Mesenchymal stem cell (in vitro differentiated cells and primary cell): ENCODE measurements at regions not wholly inside any gene's neighbourhood (a gene's known extent, or its start where the extent isn't known, plus 50 kb on each side); places are given as distances from the start of the nearest gene placed in this dataset.

ENCODE experiments used
- DNase-seq: peaks from one replicate; pipeline ENCODE4 v3.0.0-alpha.2; 2013
- H2AFZ ChIP-seq: one replicate; pipeline ENCODE4 v1.6.1; 2013; ENCODE audit warnings: low read depth, mild to moderate bottlenecking, control low read depth, inconsistent platforms, low read length, moderate library complexity
- H2AK5ac ChIP-seq: 2 replicates; pipeline ENCODE4 v1.6.1; 2013; ENCODE audit warnings: low read length, moderate library complexity, mild to moderate bottlenecking, inconsistent platforms; ENCODE audit not compliant: severe bottlenecking
- H2BK120ac ChIP-seq: one replicate; pipeline ENCODE4 v1.6.1; 2013; ENCODE audit warnings: low read depth, mild to moderate bottlenecking, inconsistent platforms, low read length, moderate library complexity
- H2BK12ac ChIP-seq, 2 experiments: one replicate each; pipeline ENCODE4 v1.6.1; 2013; ENCODE audit warnings: inconsistent platforms in 2 of 2, low read length in 2 of 2, mild to moderate bottlenecking in 2 of 2, moderate library complexity in 2 of 2, control low read depth in 1 of 2
- H2BK15ac ChIP-seq: one replicate; pipeline ENCODE4 v1.6.1; 2013; ENCODE audit warnings: mild to moderate bottlenecking, low read depth, inconsistent platforms; ENCODE audit not compliant: poor library complexity, severe bottlenecking
- H2BK5ac ChIP-seq: 2 replicates; pipeline ENCODE4 v1.6.1; 2013; ENCODE audit warnings: low read depth, mild to moderate bottlenecking, low read length, control low read depth, inconsistent platforms; ENCODE audit not compliant: poor library complexity, severe bottlenecking
- H3K14ac ChIP-seq, 2 experiments: one replicate each; pipeline ENCODE4 v1.6.1; 2013; ENCODE audit warnings: inconsistent platforms in 2 of 2, low read length in 2 of 2, control low read depth in 1 of 2, mild to moderate bottlenecking in 1 of 2, moderate library complexity in 1 of 2
- H3K18ac ChIP-seq, 2 experiments: one replicate each; pipeline ENCODE4 v1.6.1; 2013; ENCODE audit warnings: inconsistent platforms in 2 of 2, low read length in 2 of 2, control low read depth in 1 of 2, low read depth in 1 of 2, mild to moderate bottlenecking in 1 of 2
- H3K23ac ChIP-seq, 2 experiments: one replicate each; pipeline ENCODE4 v1.6.1; 2013; ENCODE audit warnings: inconsistent platforms in 2 of 2, low read length in 2 of 2, mild to moderate bottlenecking in 2 of 2, moderate library complexity in 2 of 2, control low read depth in 1 of 2
- H3K27ac ChIP-seq: 2 replicates; pipeline ENCODE4 v1.5.1; 2013; ENCODE audit warnings: mild to moderate bottlenecking, moderate library complexity, low read length, control low read depth, inconsistent platforms; ENCODE audit not compliant: poor library complexity, severe bottlenecking
- H3K27me3 ChIP-seq, 2 experiments: 2 replicates each; pipeline versions ENCODE4 v1.6.1 to v1.7.0; 2013; ENCODE audit warnings: low read length in 2 of 2, mild to moderate bottlenecking in 2 of 2, moderate library complexity in 2 of 2, control low read depth in 1 of 2, inconsistent platforms in 1 of 2; ENCODE audit not compliant: control insufficient read depth in 1 of 2, insufficient read depth in 1 of 2
- H3K36me3 ChIP-seq, 2 experiments: 2 replicates each; pipeline versions ENCODE4 v1.6.1 to v1.7.0; 2013; ENCODE audit warnings: low read length in 2 of 2, control low read depth in 1 of 2, inconsistent platforms in 1 of 2, low read depth in 1 of 2, mild to moderate bottlenecking in 1 of 2; ENCODE audit not compliant: insufficient read depth in 2 of 2, control insufficient read depth in 1 of 2
- H3K4ac ChIP-seq, 2 experiments: one replicate each; pipeline ENCODE4 v1.6.1; 2013; ENCODE audit warnings: inconsistent platforms in 2 of 2, low read length in 2 of 2, mild to moderate bottlenecking in 2 of 2, moderate library complexity in 2 of 2, control low read depth in 1 of 2, low read depth in 1 of 2
- H3K4me1 ChIP-seq: 2 replicates; pipeline ENCODE4 v1.6.1; 2013; ENCODE audit warnings: low read depth, low read length, control low read depth; ENCODE audit not compliant: control insufficient read depth, insufficient read depth
- H3K4me2 ChIP-seq: 2 replicates; pipeline ENCODE4 v1.6.1; 2013; ENCODE audit warnings: low read length, mild to moderate bottlenecking, inconsistent platforms; ENCODE audit not compliant: poor library complexity, severe bottlenecking
- H3K4me3 ChIP-seq, 2 experiments: 2 replicates each; pipeline versions ENCODE4 v1.5.1 to v1.7.0; 2013; ENCODE audit warnings: low read length in 2 of 2, mild to moderate bottlenecking in 2 of 2, control low read depth in 1 of 2, low read depth in 1 of 2; ENCODE audit not compliant: insufficient read depth in 1 of 2
- H3K79me1 ChIP-seq: replicated peaks from 2 replicates; pipeline ENCODE4 v1.6.1; 2013; ENCODE audit warnings: mild to moderate bottlenecking, control low read depth, low read length, inconsistent platforms; ENCODE audit not compliant: poor library complexity, severe bottlenecking
- H3K9ac ChIP-seq: 2 replicates; pipeline ENCODE4 v1.7.0; 2013; ENCODE audit warnings: mild to moderate bottlenecking, low read length, moderate library complexity
- H3K9me3 ChIP-seq: 2 replicates; pipeline ENCODE4 v1.7.0; 2013; ENCODE audit warnings: mild to moderate bottlenecking, low read length; ENCODE audit not compliant: control insufficient read depth
- H4K8ac ChIP-seq: one replicate; pipeline ENCODE4 v1.6.1; 2013; ENCODE audit warnings: inconsistent platforms, mild to moderate bottlenecking, low read length, moderate library complexity
- H4K91ac ChIP-seq: one replicate; pipeline ENCODE4 v1.6.1; 2013; ENCODE audit warnings: mild to moderate bottlenecking, low read length, inconsistent platforms
- WGBS: methylation state at CpG from one replicate; pipeline ENCODE4 v1.1.7; 2013; ENCODE audit warnings: mixed read lengths; 5-methylcytosine and 5-hydroxymethylcytosine counted together

- 89% methylated on average over 2 of the region's 2 CpGs for WGBS
- Histone ChIP-seq H4K91ac (no peak overlapping the region), H3K23ac (no peak overlapping the region), H2AK5ac (no peak overlapping the region), H2BK120ac (no peak overlapping the region), H2BK15ac (no peak overlapping the region), H3K4ac (no peak overlapping the region), H3K36me3 (no peaks in the 10 kb centered on the region), H2AFZ (no peak overlapping the region), H3K18ac (no peak overlapping the region), H3K27me3 (no peaks in the 10 kb centered on the region), H4K8ac (no peak overlapping the region), H3K4me3 (no peak overlapping the region), H3K4me1 (peaks cover 2% of the 10 kb centered on the region), H3K9me3 (no peaks in the 10 kb centered on the region), H3K4me2 (no peak overlapping the region), H3K27ac (no peak overlapping the region), H3K9ac (no peak overlapping the region), H2BK5ac (no peak overlapping the region), H3K79me1 (no peaks in the 10 kb centered on the region), H3K14ac (no peak overlapping the region), H2BK12ac (no peak overlapping the region)
- no peak for DNase-seq
These were observed 236.7 kb upstream of the GATB start for GRCh38 chr4:151997461-151997860.

- Histone ChIP-seq H2AFZ (no peak overlapping the region), H3K27ac (no peak overlapping the region), H3K27me3 (no peaks in the 10 kb centered on the region), H3K9ac (no peak overlapping the region), H2BK5ac (no peak overlapping the region), H4K91ac (no peak overlapping the region), H4K8ac (no peak overlapping the region), H3K79me1 (no peaks in the 10 kb centered on the region), H3K4me2 (no peak overlapping the region), H2AK5ac (no peak overlapping the region), H3K4me1 (peaks cover 6% of the 10 kb centered on the region), H3K14ac (no peak overlapping the region), H3K36me3 (no peaks in the 10 kb centered on the region), H3K18ac (no peak overlapping the region), H3K23ac (no peak overlapping the region), H2BK12ac (no peak overlapping the region), H2BK120ac (no peak overlapping the region), H3K9me3 (no peaks in the 10 kb centered on the region), H2BK15ac (no peak overlapping the region), H3K4ac (no peak overlapping the region), H3K4me3 (no peak overlapping the region)
- DNase-seq, result no peak
- 83% methylated on average over 3 of the region's 3 CpGs for WGBS
These were observed 233.6 kb upstream of the GATB start for GRCh38 chr4:151994429-151994828.

- no peak overlapping the region for H2BK120ac ChIP-seq
- no peak overlapping the region for H4K91ac ChIP-seq
- H4K8ac ChIP-seq, result no peak overlapping the region
- H3K27ac ChIP-seq, result no peak overlapping the region
- no peak overlapping the region for H2BK5ac ChIP-seq
- H2BK12ac ChIP-seq, result no peak overlapping the region
- WGBS, result 53% methylated on average over 8 of the region's 8 CpGs
- H3K27me3 ChIP-seq, result no peaks in the 10 kb centered on the region
- H3K4me1 ChIP-seq, result peaks cover 6% of the 10 kb centered on the region
- no peak overlapping the region for H3K4ac ChIP-seq
- no peak overlapping the region for H2AK5ac ChIP-seq
- H3K18ac ChIP-seq, result no peak overlapping the region
- H3K14ac ChIP-seq, result no peak overlapping the region
- no peak overlapping the region for H3K9ac ChIP-seq
- no peak overlapping the region for H3K23ac ChIP-seq
- no peak overlapping the region for H2BK15ac ChIP-seq
- H3K4me2 ChIP-seq, result no peak overlapping the region
- no peaks in the 10 kb centered on the region for H3K9me3 ChIP-seq
- H2AFZ ChIP-seq, result no peak overlapping the region
- H3K36me3 ChIP-seq, result no peaks in the 10 kb centered on the region
- no peak overlapping the region for H3K4me3 ChIP-seq
- H3K79me1 ChIP-seq, result no peaks in the 10 kb centered on the region
- DNase-seq, result peak; percentile 11
These were observed 232.7 kb upstream of the GATB start for GRCh38 chr4:151993521-151993920.

DNA sequence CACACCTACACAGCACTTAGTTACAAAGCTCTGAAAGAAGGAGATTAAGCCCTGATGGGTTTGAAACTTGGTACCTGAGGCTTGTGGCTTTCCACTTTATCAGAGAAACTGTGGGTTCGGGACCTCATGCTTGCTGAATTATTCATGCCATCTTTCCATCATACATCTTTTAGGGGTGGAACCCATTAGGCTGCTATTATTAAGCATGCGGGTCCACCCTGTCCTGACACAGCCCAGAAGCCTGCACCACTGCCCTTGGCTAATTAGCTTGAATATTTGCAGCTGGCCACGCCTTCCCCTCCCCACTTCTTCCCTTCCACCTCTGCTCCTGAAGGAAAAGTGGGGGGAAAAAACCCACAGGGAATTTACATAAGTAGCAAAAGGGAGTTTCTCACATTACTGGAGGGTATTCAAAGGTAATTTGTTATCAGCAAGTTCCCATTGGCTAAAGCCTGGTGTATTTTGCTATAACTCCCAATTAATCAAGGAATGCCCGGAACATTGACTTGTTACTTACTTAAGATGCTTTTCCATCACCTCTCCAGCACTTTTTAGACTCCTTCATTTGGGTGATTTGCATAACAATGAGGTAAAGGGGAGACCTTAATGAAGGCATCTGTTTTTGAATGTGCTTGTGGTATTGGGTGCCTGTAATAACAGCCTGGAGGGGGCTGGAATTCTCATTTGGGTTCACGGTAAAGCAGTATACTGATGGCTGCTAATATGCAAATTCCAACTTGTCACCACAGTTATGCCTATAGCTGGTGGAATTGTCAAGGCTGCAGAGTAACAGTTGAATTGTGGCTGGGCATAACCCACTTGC, 231.7 kb upstream of the GATB start:
- H3K27ac ChIP-seq, result no peak overlapping the region
- H3K79me1 ChIP-seq, result no peaks in the 10 kb centered on the region
- no peak overlapping the region for H4K91ac ChIP-seq
- no peak overlapping the region for H3K4ac ChIP-seq
- WGBS, result 70% methylated on average over 2 of the region's 5 CpGs
- H4K8ac ChIP-seq, result no peak overlapping the region
- H2BK5ac ChIP-seq, result no peak overlapping the region
- no peak overlapping the region for H3K4me2 ChIP-seq
- no peak overlapping the region for H2BK12ac ChIP-seq
- H3K18ac ChIP-seq, result no peak overlapping the region
- no peak overlapping the region for H3K14ac ChIP-seq
- no peak overlapping the region for H3K9ac ChIP-seq
- peaks cover 6% of the 10 kb centered on the region for H3K4me1 ChIP-seq
- H2AFZ ChIP-seq, result no peak overlapping the region
- H2BK120ac ChIP-seq, result no peak overlapping the region
- no peaks in the 10 kb centered on the region for H3K36me3 ChIP-seq
- DNase-seq, result no peak
- no peak overlapping the region for H2BK15ac ChIP-seq
- no peak overlapping the region for H2AK5ac ChIP-seq
- no peaks in the 10 kb centered on the region for H3K9me3 ChIP-seq
- H3K23ac ChIP-seq, result no peak overlapping the region
- no peaks in the 10 kb centered on the region for H3K27me3 ChIP-seq
- H3K4me3 ChIP-seq, result no peak overlapping the region
